SK-N-SH (cell line): ENCODE measurements at regions not wholly inside any gene's neighbourhood (a gene's known extent, or its start where the extent isn't known, plus 50 kb on each side); places are given as distances from the start of the nearest gene placed in this dataset.

ENCODE experiments used
- CTCF ChIA-PET: fragments of 300-600, 350-600 bp; formaldehyde crosslinking; extraction: SDS; loops from one replicate; lab custom pipeline; 2021; lab: Yijun Ruan, JAX
- POLR2A ChIA-PET: fragments of 350-600 bp; sonication (Branson Sonifier 250); formaldehyde crosslinking; extraction: SDS; loops from one replicate; lab custom pipeline; 2020; ENCODE audit warnings: antibody characterized with exemption, inconsistent platforms; lab: Yijun Ruan, JAX
- DNase-seq: peaks from one replicate; pipeline ENCODE4 v3.0.0; 2012
- H2AFZ ChIP-seq: fragments of 200-600 bp; sonication (generic); 2 replicates; pipeline ENCODE4 v1.8.1; 2016; ENCODE audit warnings: antibody characterized with exemption, mild to moderate bottlenecking, low read depth
- H3F3A ChIP-seq: fragments of 200-600 bp; sonication (generic); replicated peaks from 2 replicates; pipeline ENCODE3; 2016; ENCODE audit warnings: antibody characterized with exemption, mild to moderate bottlenecking; ENCODE audit not compliant: insufficient read depth
- H3K27ac ChIP-seq, 2 experiments: fragments of 200-500 bp in 1 of 2; fragments of 200-600 bp in 1 of 2; sonication (Bioruptor generic) in 1 of 2; sonication (generic), shearing (Covaris generic) in 1 of 2; 2 replicates each; pipeline versions ENCODE4 v1.5.1 to v1.6.1; 2014 to 2016; ENCODE audit warnings: low read depth in 2 of 2, inconsistent platforms in 1 of 2, low read length in 1 of 2, mild to moderate bottlenecking in 1 of 2, mixed read lengths in 1 of 2
- H3K27me3 ChIP-seq: fragments of 200-600 bp; sonication (generic), shearing (Covaris generic); 2 replicates; pipeline ENCODE4 v1.6.1; 2016; ENCODE audit warnings: mixed run types; ENCODE audit not compliant: insufficient read depth
- H3K36me3 ChIP-seq, 2 experiments: fragments of 200-500 bp in 1 of 2; fragments of 200-600 bp in 1 of 2; sonication (Bioruptor generic) in 1 of 2; sonication (generic) in 1 of 2; replicated peaks in 1 of 2; 2 replicates each; pipeline versions ENCODE3 to v1.5.1; 2014 to 2016; ENCODE audit warnings: low read length in 1 of 2, mild to moderate bottlenecking in 1 of 2; ENCODE audit not compliant: insufficient read depth in 2 of 2, control insufficient read depth in 1 of 2
- H3K4me1 ChIP-seq, 2 experiments: fragments of 200-500 bp in 1 of 2; fragments of 200-600 bp in 1 of 2; sonication (Bioruptor generic) in 1 of 2; sonication (generic), shearing (Covaris generic) in 1 of 2; 2 replicates each; pipeline versions ENCODE4 v1.5.1 to v1.6.1; 2014 to 2016; ENCODE audit warnings: low read depth in 1 of 2, low read length in 1 of 2, mixed run types in 1 of 2; ENCODE audit not compliant: insufficient read depth in 2 of 2, control insufficient read depth in 1 of 2
- H3K4me2 ChIP-seq: fragments of 200-600 bp; sonication (generic), shearing (Covaris generic); 2 replicates; pipeline ENCODE4 v1.6.1; 2017; ENCODE audit warnings: mixed run types
- H3K4me3 ChIP-seq, 2 experiments: fragments of 200-500 bp in 1 of 2; fragments of 200-600 bp in 1 of 2; sonication (Bioruptor generic) in 1 of 2; sonication (generic), shearing (Covaris generic) in 1 of 2; 2 replicates each; pipeline versions ENCODE4 v1.5.1 to v1.8.1; 2014 to 2016; ENCODE audit warnings: low read depth in 2 of 2, inconsistent platforms in 1 of 2, low read length in 1 of 2, mild to moderate bottlenecking in 1 of 2, mixed read lengths in 1 of 2, moderate library complexity in 1 of 2
- H3K79me2 ChIP-seq: fragments of 200-600 bp; sonication (generic); 2 replicates; pipeline ENCODE4 v1.8.1; 2017; ENCODE audit warnings: mild to moderate bottlenecking; ENCODE audit not compliant: insufficient read depth
- H3K9ac ChIP-seq: fragments of 200-600 bp; sonication (generic); 2 replicates; pipeline ENCODE4 v1.6.1; 2017; ENCODE audit warnings: mixed run types
- H3K9me2 ChIP-seq: fragments of 200-600 bp; sonication (generic); 2 replicates; pipeline ENCODE4 v1.6.1; 2017; ENCODE audit warnings: mixed run types
- H3K9me3 ChIP-seq: fragments of 200-600 bp; sonication (generic); 2 replicates; pipeline ENCODE4 v1.6.1; 2017; ENCODE audit warnings: mixed run types, mild to moderate bottlenecking, moderate library complexity
- H4K20me1 ChIP-seq: fragments of 200-600 bp; sonication (generic); 2 replicates; pipeline ENCODE4 v1.6.1; 2017; ENCODE audit warnings: mild to moderate bottlenecking, mixed run types; ENCODE audit not compliant: insufficient read depth
- CHD2 ChIP-seq: fragments of 150-350 bp; IDR thresholded peaks from 2 replicates; pipeline ENCODE4 v1.6.1; 2018; ENCODE audit warnings: low read length; ENCODE audit not compliant: partially characterized antibody
- ELF1 ChIP-seq: IDR thresholded peaks from 2 replicates; pipeline ENCODE4 v1.4.0; 2012
- EP300 ChIP-seq, 2 experiments: IDR thresholded peaks; 2 replicates each; pipeline versions ENCODE4 v1.4.0 to v1.6.1; 2012; ENCODE audit warnings: borderline replicate concordance in 1 of 2, low read depth in 1 of 2, low read length in 1 of 2
- FOXM1 ChIP-seq: IDR thresholded peaks from 2 replicates; pipeline ENCODE4 v1.4.0; 2012; ENCODE audit warnings: low read depth, mild to moderate bottlenecking
- GATA2 ChIP-seq: sonication (generic); formaldehyde crosslinking; IDR thresholded peaks from 2 replicates; pipeline ENCODE4 v1.5.0; 2020; ENCODE audit warnings: mild to moderate bottlenecking, missing genetic modification reagents
- NFIC ChIP-seq: IDR thresholded peaks from 2 replicates; pipeline ENCODE4 v1.4.0; 2012; ENCODE audit warnings: borderline replicate concordance
- REST ChIP-seq: IDR thresholded peaks from 2 replicates; pipeline ENCODE4 v1.6.1; 2012; ENCODE audit warnings: mild to moderate bottlenecking, low read depth, low read length, moderate library complexity
- RFX5 ChIP-seq: IDR thresholded peaks from 2 replicates; pipeline ENCODE4 v1.6.1; 2012; ENCODE audit warnings: mild to moderate bottlenecking, improper control_type of control experiment, low read length
- RXRA ChIP-seq: IDR thresholded peaks from 2 replicates; pipeline ENCODE4 v1.4.0; 2012; ENCODE audit warnings: low read depth, mild to moderate bottlenecking, borderline replicate concordance
- SIN3A ChIP-seq: IDR thresholded peaks from 2 replicates; pipeline ENCODE4 v1.6.1; 2012; ENCODE audit warnings: low read depth, mild to moderate bottlenecking, low read length, moderate library complexity, borderline replicate concordance
- TEAD4 ChIP-seq: IDR thresholded peaks from 2 replicates; pipeline ENCODE4 v1.4.0; 2012; ENCODE audit warnings: mild to moderate bottlenecking, borderline replicate concordance; ENCODE audit not compliant: insufficient read depth
- USF2 ChIP-seq: fragments of 150-350 bp; IDR thresholded peaks from 2 replicates; pipeline ENCODE4 v1.6.1; 2017; ENCODE audit warnings: antibody characterized with exemption, low read length, low read depth, borderline replicate concordance
- WGBS: methylation state at CpG from one replicate; pipeline ENCODE4 v1.1.6; 2017; ENCODE audit warnings: low lambda C conversion rate; 5-methylcytosine and 5-hydroxymethylcytosine counted together
- TF ChIP-seq, protein P1 (sequence below): fragments of 200-600 bp; sonication (generic); IDR thresholded peaks from 2 replicates; pipeline ENCODE4 v1.6.1; 2017; ENCODE audit warnings: antibody characterized with exemption, mild to moderate bottlenecking, moderate library complexity
- TF ChIP-seq, protein P2 (sequence below): IDR thresholded peaks from 2 replicates; pipeline ENCODE4 v1.4.0; 2012; ENCODE audit warnings: low read depth, borderline replicate concordance

DNA sequence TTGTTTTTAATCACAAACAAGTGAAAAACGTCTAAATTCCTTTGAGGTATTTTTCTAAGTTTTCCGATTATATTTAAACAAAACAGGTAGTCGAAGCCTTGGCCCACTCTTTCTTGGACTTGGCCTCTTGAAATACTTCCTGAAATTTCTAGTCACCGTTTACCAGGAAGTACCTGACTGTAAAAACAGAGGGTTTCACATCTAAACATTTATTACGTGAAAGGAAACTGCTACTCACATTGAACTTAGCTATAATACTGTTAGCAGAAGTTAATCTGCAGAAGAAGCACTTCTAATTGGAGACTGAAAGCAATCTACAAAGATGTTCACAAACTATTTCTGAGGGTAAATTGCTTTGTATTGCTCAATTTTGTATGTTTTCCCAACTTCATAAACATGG, 526.0 kb upstream of the ADGRL4 start:
- no peak overlapping the region for H3K27ac ChIP-seq
- H3K9me2 ChIP-seq = no peaks in the 10 kb centered on the region
- no peak overlapping the region for H3K4me2 ChIP-seq
- no peaks in the 10 kb centered on the region for H4K20me1 ChIP-seq
- H3K9ac ChIP-seq = no peak overlapping the region
- 62% methylated on average over 5 of the region's 5 CpGs for WGBS
- H3F3A ChIP-seq = no peaks in the 10 kb centered on the region
- no peaks in the 10 kb centered on the region for H3K79me2 ChIP-seq
- no peaks in the 10 kb centered on the region for H3K4me1 ChIP-seq
- no peaks in the 10 kb centered on the region for H3K27me3 ChIP-seq
- no peak for TF ChIP-seq NFIC
- TF ChIP-seq, protein P1, sequence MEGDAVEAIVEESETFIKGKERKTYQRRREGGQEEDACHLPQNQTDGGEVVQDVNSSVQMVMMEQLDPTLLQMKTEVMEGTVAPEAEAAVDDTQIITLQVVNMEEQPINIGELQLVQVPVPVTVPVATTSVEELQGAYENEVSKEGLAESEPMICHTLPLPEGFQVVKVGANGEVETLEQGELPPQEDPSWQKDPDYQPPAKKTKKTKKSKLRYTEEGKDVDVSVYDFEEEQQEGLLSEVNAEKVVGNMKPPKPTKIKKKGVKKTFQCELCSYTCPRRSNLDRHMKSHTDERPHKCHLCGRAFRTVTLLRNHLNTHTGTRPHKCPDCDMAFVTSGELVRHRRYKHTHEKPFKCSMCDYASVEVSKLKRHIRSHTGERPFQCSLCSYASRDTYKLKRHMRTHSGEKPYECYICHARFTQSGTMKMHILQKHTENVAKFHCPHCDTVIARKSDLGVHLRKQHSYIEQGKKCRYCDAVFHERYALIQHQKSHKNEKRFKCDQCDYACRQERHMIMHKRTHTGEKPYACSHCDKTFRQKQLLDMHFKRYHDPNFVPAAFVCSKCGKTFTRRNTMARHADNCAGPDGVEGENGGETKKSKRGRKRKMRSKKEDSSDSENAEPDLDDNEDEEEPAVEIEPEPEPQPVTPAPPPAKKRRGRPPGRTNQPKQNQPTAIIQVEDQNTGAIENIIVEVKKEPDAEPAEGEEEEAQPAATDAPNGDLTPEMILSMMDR = no peak
- TF ChIP-seq REST = no peak
- TF ChIP-seq GATA2 (CRISPR knock-in tag) = no peak
- no peak for TF ChIP-seq SIN3A
- no peak overlapping the region for H2AFZ ChIP-seq
- no peaks in the 10 kb centered on the region for H3K9me3 ChIP-seq
- ChIA-PET POLR2A (no interaction called here), CTCF (no interaction called here)
- no peak overlapping the region for H3K4me3 ChIP-seq
- H3K36me3 ChIP-seq = no peaks in the 10 kb centered on the region
- no peak for DNase-seq

GRCh38 chr1:79531790-79532189, 525.3 kb upstream of the ADGRL4 start:
- H3K4me1 ChIP-seq = no peaks in the 10 kb centered on the region
- no peak for DNase-seq
- no peak overlapping the region for H3K9ac ChIP-seq
- ChIA-PET POLR2A (no interaction called here), CTCF (interaction anchor here (1.3 kb wide), 1 partner anchor 35 kb away, joined by 3 read pairs; no protein-coding TSS in a partner anchor)
- no peaks in the 10 kb centered on the region for H4K20me1 ChIP-seq
- no peak overlapping the region for H2AFZ ChIP-seq
- H3K36me3 ChIP-seq = no peaks in the 10 kb centered on the region
- no peak overlapping the region for H3K27ac ChIP-seq
- 82% methylated on average over 2 of the region's 2 CpGs for WGBS
- H3K79me2 ChIP-seq = no peaks in the 10 kb centered on the region
- no peak overlapping the region for H3K4me2 ChIP-seq
- TF ChIP-seq RFX5 (no peak), RXRA (no peak), TEAD4 (no peak), CHD2 (no peak), GATA2 (CRISPR knock-in tag) (no peak), FOXM1 (no peak), USF2 (no peak), ELF1 (no peak), EP300 (IDR thresholded peaks at IDR 0.05; ENCODE audit: borderline replicate concordance in 1 of 2, low read depth in 1 of 2, low read length in 1 of 2) (no peak)
- TF ChIP-seq, protein P2, sequence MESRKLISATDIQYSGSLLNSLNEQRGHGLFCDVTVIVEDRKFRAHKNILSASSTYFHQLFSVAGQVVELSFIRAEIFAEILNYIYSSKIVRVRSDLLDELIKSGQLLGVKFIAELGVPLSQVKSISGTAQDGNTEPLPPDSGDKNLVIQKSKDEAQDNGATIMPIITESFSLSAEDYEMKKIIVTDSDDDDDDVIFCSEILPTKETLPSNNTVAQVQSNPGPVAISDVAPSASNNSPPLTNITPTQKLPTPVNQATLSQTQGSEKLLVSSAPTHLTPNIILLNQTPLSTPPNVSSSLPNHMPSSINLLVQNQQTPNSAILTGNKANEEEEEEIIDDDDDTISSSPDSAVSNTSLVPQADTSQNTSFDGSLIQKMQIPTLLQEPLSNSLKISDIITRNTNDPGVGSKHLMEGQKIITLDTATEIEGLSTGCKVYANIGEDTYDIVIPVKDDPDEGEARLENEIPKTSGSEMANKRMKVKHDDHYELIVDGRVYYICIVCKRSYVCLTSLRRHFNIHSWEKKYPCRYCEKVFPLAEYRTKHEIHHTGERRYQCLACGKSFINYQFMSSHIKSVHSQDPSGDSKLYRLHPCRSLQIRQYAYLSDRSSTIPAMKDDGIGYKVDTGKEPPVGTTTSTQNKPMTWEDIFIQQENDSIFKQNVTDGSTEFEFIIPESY = no peak
- no peaks in the 10 kb centered on the region for H3K9me2 ChIP-seq
- H3K4me3 ChIP-seq = no peak overlapping the region
- H3K9me3 ChIP-seq = no peaks in the 10 kb centered on the region
- no peaks in the 10 kb centered on the region for H3K27me3 ChIP-seq
- H3F3A ChIP-seq = no peaks in the 10 kb centered on the region
